B cell (primary cell): ENCODE measurements at regions not wholly inside any gene's neighbourhood (a gene's known extent, or its start where the extent isn't known, plus 50 kb on each side); places are given as distances from the start of the nearest gene placed in this dataset.

Experiments
- CTCF ChIP-seq: fragments of 200-600 bp; IDR thresholded peaks from one replicate; pipeline ENCODE4 v1.8.0; 2022; ENCODE audit warnings: antibody characterized with exemption, mild to moderate bottlenecking
- EZH2 ChIP-seq: IDR thresholded peaks from 2 replicates; pipeline ENCODE4 v1.6.1; 2012; ENCODE audit warnings: borderline replicate concordance, low read depth, mild to moderate bottlenecking, moderate library complexity, low read length; ENCODE audit not compliant: insufficient read depth, poor library complexity, severe bottlenecking

GRCh38 chr5:118703241-118703640, 285.1 kb downstream of the DTWD2 start:
- no peak for TF ChIP-seq CTCF
- TF ChIP-seq EZH2: no peak
